GM21447 (cell line): ENCODE measurements at regions not wholly inside any gene's neighbourhood (a gene's known extent, or its start where the extent isn't known, plus 50 kb on each side); places are given as distances from the start of the nearest gene placed in this dataset.
"Not testable (repeated sequence)": the region's sequence is repeated elsewhere in the genome, so short reads cannot be mapped to it uniquely, and the experiment has no call there.

Experiments used
- ATAC-seq: cut with Tn5 transposase; IDR thresholded peaks from one replicate; pipeline ENCODE4 v1.9.1; 2021; ENCODE audit not compliant: unreplicated experiment

DNA sequence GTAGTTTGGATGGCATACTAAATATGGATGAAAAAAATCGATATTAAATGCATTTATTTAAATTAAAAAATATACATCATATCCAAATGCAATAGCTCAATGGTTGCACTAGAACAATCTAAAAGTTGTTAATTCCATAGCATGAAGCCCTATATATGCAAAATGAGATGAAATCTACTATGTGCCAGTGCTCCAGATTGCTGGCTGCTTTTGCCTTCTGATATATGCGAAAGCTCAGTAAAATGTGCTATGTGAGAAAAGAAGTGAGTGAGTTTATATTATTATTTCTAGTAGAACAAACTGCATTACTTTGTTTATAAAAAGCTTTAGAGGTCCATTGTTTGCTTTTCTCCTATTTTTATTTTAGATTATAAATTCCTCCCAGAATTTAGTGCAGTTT lies 186.7 kb downstream of the MAT2B start:
- ATAC-seq = no peak

DNA sequence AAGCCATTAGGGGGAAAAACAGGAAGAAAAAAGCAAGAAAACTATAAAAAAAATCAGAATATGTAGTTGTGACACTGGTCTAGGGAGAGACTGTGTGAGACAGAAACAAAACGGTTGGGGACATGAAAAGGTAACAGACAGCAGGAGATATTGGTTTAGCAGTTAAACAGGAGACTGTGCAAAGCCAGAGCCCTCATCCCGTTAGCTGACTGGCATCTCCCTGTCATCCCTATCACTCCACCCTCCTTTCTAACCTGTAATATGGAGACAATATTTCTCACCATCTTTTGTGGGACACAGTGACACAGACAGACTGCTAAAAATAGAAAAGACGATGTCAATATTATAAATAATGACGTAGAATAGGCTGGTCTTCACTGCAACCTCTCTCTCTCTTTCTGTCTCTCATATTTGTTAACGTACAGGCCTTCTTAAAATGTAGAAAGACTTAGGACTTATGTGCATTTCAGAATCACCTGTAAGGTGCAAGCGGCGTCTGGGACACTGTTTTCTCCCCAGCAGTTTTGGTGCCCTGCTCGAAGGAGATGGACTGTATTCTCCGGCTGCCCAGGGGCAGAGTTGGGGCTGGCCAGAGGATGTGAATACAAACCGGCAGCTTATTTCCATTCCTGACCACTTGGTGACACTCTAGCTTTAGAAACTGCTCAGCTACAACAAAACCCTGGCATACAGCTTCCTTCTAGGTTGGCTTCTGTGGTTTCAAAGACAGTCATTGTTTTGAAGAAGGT lies 190.6 kb downstream of the MAT2B start:
- peak; percentile 94 for ATAC-seq

DNA sequence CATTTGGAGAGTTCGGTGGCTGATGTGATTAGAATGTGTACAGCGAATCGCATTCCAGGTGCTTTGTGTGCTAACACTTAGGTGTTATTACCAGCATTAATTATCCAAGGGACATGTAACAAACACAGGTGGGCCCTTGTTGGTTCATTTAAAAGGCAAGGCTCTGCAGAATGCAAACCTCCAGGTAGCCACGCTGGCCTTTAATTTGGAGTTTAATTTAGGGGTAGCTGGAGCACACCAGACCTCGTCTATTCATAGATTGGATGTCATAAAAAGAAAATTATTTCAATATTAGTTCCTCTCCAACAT lies 191.1 kb downstream of the MAT2B start:
- ATAC-seq = no peak

DNA sequence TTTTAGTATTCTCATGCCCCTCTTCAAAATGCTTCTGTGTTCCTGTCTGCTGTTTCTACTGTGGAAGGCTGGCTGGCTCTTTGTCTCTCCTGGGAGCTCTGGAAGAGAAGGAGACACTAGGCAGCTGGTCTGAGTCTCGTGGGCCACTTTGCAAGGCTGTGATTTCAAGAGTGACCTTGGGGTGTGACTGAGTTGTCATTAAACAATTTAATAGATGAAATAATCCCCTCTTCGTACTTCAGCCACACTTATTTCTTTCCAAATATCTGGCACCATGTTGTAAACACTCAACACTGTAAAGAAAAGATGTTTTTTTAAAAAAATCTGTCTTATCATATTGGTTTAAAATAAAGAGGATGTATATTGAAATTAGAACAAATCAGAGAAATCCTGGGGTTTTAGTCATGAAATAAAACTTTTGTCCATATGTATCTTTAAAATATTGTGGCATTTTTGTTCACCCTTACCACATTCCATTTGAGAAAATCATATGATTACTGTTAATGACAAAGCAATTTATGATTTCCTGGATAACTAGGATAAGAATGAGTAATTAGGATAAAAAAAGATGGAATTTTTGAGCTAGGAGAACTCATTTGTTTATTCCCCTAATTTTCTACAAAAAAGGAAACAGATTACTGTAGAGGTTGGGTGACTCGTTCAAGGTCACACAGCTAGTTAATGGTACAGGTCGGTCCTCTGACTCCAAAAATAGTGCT lies 200.8 kb downstream of the MAT2B start:
- no peak for ATAC-seq

DNA sequence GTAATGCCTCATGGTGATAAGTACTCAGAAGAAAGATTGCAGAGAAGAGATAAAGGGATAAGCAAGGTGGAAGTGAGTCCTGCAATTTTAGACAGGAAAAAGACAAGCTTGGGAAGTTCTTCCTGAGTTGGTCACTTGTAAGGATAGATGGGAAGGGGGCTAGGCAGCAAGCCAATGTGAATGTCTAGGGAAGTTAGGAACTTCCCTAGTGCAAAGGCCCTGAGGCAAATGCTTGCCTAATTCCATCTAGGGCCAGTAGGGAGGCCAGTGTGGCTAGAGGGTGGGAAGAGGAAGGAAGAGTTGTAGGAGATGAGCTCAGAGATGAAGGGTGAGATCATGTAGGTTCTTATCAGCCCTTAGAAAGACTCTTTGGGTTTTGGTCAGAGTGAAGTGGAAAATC lies 206.6 kb downstream of the MAT2B start:
- no peak for ATAC-seq

DNA sequence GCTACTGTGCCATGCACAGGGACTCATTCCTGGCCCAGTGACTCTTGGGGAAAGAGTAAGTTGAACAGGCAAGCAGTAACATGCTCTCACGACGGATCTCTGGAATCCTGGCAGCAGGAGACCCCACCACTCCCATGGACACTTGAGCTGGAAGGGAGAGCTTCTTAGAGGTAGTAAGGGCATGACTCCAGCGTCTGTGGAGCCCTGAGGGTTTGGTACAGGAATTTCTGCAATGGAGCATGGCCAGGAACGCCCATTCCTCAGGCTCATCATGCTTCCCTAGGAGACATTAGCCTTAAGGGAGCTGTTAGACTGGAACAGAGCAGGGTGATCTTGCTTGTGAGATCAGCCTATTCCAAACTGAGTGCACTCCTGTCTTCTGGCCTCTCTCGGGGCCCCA lies 212.9 kb downstream of the MAT2B start:
- ATAC-seq = no peak

DNA sequence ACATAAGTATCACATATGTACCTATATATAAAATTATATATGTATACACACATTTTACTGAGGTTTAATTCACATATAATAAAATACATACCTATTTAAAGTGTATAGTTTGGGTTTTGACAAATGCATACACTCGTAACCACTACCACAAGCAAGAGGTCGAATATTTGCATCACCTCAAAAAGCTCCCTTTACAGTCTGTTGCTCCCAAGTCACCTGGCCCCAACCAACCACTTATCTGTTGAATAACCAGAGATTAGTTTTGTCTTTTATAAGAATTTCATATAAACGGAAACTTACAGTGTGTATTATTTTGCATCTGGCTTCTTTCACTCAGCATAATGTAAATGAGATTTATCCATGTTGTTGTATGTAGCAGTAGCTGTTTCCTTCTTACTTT lies 218.9 kb downstream of the MAT2B start:
- ATAC-seq = no peak

DNA sequence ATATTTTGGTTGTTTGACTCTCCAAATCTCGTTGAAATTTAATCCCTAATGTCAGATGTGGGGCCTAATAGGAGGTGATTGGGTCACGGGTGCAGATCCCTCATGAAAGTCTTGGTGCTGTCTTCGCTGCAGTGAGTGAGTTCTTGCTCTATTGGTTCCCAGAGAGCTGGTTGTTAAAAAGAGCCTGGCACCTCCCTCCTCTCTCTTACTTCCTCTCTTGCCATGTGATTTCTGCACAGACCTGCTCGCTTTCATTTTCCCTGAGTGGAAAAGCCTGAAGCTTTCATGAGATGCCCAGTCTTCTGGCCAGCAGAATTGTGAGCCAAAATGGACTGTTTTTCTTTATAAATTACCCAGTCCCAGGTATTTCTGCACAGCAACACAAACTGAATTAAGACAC lies 221.6 kb downstream of the MAT2B start:
- ATAC-seq = peak; percentile 94

DNA sequence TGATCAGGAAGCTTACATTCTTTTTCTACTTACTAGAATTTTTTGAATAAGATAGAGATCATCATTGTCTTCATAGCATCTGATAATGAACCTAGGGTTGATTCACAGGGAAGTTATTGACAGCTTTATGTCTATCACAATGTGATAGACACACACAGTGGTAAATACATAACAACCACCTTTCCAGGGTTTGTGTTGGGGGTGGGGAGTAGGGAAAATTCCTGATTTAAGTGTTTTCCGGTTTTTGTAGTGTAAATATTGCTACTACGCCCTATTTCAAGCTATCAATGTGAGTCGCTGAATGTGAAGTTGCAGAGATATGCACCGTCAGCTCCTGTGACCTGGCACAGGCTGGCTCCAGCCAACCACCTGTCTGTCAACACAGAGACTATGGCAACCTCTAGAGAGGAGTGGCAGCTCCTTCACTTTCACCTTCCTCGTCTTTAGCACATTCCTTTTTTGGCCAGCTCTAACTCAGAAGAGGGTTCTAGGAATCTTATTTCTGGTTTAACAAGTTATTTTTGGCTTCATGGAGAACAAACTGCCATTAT lies 224.9 kb downstream of the MAT2B start:
- ATAC-seq = no peak

DNA sequence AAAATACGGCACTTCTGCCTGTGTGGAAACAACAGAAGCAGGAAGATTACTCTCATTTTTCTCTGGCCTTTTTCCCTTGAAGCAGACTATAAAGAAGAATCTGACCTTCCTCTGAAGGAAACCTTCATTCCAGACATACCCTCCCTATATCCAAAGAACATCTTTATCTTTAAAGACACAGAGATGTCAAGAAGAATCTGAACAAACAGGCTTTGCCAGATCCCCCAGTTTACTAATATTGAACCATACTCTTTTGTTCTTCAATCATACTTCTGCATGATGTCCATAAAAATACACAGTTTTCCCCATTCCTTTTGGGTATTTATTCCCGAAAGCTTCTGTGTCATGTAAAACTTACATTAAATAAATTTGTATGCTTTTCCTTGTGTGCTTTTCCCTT lies 225.8 kb downstream of the MAT2B start:
- ATAC-seq = no peak

DNA sequence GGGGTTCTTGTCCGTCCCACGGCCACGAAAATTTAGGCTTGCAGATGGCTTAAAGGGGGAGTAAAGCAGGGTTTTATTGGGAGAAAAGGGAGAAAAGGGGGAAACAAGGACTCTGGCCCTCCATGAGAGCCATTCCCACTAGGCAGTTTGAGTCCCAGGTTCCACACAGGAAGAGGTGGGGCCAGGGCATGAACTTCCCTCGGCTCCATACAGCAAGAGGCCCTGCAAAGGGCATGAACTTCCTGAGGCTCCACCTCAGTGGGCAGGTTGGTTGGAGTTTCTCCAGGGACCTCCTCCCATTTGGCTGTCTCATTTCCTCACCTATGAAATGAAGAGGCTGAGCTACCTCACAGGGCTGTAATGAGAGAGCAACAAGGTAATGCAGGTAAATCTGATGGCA lies 229.7 kb downstream of the MAT2B start:
- no peak for ATAC-seq

DNA sequence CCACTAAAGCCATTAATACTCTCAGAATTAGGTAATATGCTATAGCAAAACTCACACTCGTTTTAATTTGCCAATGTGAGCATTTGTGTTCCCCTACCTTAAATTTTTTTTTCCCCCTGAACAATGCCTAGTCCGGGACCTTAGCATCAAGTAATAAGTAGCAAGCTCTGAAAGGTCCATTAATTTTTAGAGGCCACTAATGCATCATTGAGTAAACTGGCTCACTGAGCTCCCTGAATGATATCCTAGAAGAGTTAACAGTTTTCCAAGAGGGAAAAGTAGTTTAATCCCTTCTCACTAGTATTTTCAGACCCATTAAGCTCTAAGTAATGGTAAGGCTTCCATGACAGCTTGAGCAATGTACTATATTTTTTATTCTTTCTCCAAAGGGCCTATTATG lies 242.2 kb downstream of the MAT2B start:
- no peak for ATAC-seq

DNA sequence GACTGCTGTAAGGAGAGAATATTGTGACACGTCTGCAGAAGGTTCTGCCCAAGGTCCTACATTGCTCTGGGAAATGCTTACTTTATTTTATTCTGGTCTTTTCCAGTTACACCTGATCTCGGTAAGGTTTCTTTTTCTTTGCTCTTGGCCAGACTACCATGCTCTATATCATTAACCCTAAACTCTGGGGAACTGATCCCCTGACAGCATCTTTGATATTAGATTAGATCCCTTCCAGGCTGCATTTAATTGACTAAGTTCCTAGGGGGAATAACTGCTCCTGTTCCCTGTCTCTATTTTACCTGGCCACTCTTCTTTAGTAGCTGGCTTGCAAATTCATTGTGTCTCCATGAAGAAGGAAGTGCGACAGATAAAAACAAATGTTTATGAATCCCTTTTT lies 243.5 kb downstream of the MAT2B start:
- ATAC-seq = no peak

DNA sequence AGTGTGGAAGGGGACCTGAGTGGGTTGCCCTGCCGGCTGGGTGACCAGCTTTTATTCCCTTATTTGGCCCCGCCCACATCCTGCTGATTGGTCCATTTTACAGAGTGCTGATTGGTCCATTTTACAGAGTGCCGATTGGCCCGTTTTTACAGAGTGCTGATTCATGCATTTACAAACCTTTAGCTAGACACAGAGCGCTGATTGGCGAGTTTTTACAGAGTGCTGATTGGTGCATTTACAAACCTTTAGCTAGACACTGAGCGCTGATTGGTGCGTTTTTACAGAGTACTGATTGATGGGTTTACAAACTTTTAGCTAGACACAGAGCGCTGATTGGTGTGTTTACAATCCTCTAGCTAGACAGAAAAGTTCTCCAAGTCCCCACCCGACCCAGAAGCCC lies 245.0 kb downstream of the MAT2B start:
- ATAC-seq = not testable (repeated sequence)

DNA sequence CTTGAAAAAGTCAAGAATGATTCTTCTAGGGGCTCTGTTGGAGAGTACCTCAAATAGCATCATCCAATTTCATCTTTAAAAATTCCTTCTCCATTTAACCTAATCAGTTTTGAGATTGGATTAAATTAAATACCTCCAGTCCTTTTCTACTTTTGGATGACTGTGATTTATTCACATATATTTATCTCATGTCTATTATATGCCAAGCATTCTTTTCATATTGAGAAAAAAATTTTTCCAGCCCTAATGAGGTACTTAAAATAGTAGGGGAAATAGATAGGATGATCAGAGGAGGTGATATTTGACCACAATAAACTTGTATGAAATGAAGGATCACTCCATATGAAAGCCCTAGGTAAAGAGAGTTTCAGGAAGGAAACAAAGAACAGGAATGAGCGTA lies 250.1 kb downstream of the MAT2B start:
- no peak for ATAC-seq

DNA sequence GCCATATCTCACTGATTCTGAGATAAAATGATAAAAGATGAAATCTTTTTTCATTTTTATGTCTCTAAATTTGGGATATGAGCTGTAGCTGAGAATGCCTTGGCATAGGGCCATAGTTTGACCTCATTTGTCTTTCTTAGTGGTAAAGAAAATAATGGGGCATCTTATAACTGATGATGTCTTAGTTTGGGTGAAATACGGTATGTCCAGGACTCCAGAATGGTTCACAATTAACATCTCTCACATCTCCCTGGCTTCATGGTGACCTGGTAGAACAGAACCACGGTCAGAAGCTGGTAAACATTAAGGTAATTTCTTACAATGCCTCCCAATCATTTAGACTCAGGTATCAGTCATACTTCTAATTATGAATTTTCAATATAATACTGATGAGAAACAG lies 250.8 kb downstream of the MAT2B start:
- ATAC-seq = no peak

DNA sequence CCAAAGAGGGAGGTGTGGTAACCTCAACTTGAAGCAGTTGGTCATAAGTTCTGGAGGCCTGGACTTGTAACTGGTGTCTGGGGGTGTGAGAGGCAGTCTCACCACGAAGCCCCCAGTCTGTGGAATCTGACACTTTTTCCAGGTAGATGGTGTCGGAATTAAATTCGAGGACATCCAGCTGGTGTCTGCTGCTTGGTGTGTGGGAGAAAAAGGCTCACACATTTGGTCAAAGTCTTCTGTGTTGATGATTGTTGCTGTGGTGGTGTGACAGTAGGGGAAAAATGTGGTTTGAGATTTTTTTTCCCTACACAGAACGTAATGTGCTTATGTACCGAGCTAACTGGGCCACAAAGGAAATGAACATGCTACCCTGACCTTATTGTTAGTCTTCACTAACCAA lies 251.9 kb downstream of the MAT2B start:
- ATAC-seq = no peak

DNA sequence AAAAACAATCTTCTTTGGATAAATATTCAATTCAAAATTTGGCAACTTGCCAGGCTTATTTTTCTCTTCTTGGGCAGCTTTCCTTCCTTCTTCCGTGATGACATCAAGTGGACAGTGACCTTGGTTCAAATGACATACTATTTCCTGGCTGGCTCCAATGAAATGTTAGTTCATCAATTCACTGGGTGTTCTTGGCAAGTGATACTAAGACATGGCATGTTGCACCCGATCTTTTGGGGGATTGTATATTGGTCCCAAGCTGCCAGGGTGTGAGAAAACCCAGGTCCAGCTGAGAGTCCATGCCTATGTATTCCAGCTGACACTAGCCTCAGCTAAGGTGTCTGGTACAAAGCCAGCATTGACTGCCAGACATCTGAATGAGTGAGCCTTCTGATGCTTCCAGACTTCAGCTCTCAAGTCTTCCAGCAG lies 252.9 kb downstream of the MAT2B start:
- ATAC-seq = no peak

DNA sequence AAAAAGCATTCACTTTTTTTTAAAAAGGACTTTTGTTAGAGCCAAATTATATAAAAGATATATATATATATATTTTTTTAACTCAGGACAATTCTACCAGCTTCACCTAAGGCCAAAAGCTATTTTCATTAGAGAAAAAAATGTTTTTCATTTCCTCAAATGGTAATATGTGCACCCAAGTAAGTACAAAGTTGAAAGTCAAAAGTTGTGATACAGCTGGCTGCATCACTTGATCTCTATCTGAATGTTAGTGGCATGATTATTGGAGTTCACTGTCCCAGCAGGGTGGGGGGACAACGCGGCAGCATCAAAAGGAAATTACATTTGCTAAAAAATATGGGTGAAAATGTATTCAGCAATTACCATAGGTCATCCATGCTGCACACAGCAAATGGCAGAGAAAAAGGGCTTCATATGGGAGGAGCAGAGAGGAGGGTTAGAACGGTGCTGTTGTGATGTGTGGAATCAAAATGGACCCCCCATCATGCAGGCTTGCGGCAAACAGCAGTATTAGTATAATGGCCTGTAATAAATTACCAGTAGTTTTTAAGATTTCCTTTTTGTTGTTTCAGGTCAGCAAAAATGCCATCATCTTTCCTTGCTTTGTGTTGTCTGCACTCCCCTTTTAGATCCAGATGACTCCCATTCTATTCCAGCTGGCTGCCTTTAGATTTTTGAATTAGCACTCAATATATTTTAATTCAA lies 253.7 kb downstream of the MAT2B start:
- no peak for ATAC-seq

DNA sequence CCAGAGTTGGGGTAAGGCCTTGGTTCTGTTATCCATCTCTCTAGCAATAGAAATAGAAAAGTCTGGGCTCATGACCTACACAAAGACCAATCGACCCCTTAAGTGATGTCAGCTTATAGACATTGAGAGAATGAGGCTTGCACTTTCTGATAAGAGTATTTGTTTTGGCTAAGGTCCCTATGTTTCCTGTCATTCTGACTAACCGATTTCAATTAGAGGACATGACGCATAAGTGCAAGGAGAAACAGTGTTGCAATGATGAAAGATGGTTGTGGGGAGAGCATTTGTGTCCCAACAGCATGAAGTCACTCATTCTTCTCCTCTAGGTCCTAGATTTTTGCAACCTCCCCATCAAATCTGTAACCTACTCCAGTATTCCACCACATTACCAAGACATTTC lies 255.1 kb downstream of the MAT2B start:
- ATAC-seq = no peak

DNA sequence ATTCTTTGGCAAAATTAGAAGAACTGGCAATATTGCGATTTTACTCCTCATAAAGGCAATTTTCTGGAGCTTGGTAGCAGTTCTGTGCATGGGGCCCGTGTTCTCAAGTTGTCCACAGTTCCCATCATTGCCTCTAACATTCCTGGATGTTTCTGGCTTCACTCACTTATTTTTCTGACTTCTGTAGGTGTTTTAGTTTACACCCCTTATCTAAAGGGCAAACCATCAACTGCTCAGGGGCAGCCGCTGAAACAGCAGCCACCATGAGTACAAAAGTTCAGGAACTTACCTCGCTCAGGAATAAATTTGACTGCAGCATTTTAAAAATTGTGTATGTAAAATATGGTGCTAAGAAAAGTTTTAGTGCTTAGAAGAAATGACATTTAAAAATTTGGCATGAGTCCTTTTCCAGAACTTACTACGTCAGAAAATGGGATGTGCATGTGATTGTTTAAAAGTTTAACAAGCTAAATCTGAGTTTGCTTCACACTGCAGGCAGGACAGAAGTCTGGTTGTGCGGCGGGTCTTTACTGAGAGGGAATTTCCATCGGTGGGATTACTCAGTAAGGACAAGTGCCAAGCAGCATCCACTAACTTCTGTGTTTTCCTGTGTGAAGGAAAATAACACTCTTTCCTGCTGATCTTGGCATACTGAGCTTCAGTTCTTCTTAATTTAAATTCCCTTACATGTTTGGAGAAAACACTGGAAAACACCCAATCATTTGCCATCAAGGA lies 261.7 kb downstream of the MAT2B start:
- no peak for ATAC-seq
